ENCODE measurements at regions not wholly inside any gene's neighbourhood (a gene's known extent, or its start where the extent isn't known, plus 50 kb on each side); places are given as distances from the start of the nearest gene placed in this dataset.
"Not testable (repeated sequence)": the region's sequence is repeated elsewhere in the genome, so short reads cannot be mapped to it uniquely, and the experiment has no call there.

- TF ChIP-seq, protein P1, sequence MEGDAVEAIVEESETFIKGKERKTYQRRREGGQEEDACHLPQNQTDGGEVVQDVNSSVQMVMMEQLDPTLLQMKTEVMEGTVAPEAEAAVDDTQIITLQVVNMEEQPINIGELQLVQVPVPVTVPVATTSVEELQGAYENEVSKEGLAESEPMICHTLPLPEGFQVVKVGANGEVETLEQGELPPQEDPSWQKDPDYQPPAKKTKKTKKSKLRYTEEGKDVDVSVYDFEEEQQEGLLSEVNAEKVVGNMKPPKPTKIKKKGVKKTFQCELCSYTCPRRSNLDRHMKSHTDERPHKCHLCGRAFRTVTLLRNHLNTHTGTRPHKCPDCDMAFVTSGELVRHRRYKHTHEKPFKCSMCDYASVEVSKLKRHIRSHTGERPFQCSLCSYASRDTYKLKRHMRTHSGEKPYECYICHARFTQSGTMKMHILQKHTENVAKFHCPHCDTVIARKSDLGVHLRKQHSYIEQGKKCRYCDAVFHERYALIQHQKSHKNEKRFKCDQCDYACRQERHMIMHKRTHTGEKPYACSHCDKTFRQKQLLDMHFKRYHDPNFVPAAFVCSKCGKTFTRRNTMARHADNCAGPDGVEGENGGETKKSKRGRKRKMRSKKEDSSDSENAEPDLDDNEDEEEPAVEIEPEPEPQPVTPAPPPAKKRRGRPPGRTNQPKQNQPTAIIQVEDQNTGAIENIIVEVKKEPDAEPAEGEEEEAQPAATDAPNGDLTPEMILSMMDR (IDR thresholded peaks at IDR 0.05; ENCODE audit: borderline replicate concordance), result no peak
- intact Hi-C loops (cut with micrococcal nuclease), result no loop called here
Measured at GRCh38 chr2:116250376-116250775, 1564.1 kb upstream of the DDX18 start.

DNA sequence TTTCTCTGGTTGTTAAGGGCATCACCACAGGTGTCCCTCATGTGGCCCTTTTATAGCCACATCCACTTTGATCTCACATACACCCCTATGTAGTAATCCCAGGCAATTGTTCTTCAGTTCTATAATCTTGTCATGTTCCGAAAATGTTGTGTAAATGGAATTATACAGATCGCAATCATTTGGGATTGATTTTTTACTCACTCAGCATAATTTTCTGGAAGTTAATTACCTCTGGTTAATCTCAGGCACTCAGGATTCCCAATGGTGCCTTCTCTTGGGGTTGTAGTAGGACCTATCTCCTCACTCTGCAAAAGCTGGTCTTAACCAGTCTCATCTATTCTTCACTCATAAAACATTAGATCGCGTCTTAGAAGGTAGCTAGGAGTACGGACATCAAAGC is 1549.6 kb upstream of the DDX18 start:
- Histone ChIP-seq H3K27ac (replicated peaks) (no peak overlapping the region), H3K4me1 (no peaks in the 10 kb centered on the region), H3K4me3 (no peak overlapping the region), H3K9me3 (replicated peaks) (peaks cover 63% of the 10 kb centered on the region), H3K27me3 (ENCODE audit: low read depth) (no peaks in the 10 kb centered on the region), H3K36me3 (no peaks in the 10 kb centered on the region)
- DNase-seq, result no peak
- TF ChIP-seq, protein P1 (IDR thresholded peaks at IDR 0.05; ENCODE audit: borderline replicate concordance), result no peak
- intact Hi-C loops (cut with micrococcal nuclease), result no loop called here

More at GRCh38 chr2:116250376-116250775, 1564.1 kb upstream of the DDX18 start:
- Histone ChIP-seq H3K9me3 (replicated peaks) (peaks cover 25% of the 10 kb centered on the region), H3K27ac (replicated peaks) (no peak overlapping the region), H3K4me1 (no peaks in the 10 kb centered on the region), H3K4me3 (no peak overlapping the region), H3K27me3 (ENCODE audit: low read depth) (no peaks in the 10 kb centered on the region), H3K36me3 (no peaks in the 10 kb centered on the region)
- DNase-seq, result no peak

DNA sequence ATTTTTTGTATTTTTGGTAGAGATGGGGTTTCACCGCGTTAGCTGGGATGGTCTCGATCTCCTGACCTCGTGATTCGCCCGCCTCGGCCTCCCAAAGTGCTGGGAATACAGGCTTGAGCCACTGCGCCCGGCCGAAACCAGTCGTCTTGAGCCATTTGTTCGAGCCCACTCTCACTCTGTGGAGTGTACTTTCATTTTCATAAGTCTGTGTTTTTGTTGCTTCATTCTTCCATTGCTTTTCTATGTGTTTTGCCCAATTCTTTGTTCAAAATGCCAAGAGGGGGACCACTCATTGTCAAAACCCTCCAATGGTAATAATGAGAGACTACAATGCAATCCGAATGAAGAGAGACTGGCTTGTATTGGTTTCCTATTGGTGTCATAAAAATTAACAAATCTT is 1545.5 kb upstream of the DDX18 start:
- no peak for DNase-seq
- intact Hi-C loops (cut with micrococcal nuclease), result no loop called here
- TF ChIP-seq, protein P1 (IDR thresholded peaks at IDR 0.05; ENCODE audit: borderline replicate concordance), result no peak
- Histone ChIP-seq H3K36me3 (no peaks in the 10 kb centered on the region), H3K4me3 (no peak overlapping the region), H3K27ac (replicated peaks) (no peak overlapping the region), H3K4me1 (no peaks in the 10 kb centered on the region), H3K9me3 (replicated peaks) (peaks cover 36% of the 10 kb centered on the region), H3K27me3 (ENCODE audit: low read depth) (no peaks in the 10 kb centered on the region)

DNA sequence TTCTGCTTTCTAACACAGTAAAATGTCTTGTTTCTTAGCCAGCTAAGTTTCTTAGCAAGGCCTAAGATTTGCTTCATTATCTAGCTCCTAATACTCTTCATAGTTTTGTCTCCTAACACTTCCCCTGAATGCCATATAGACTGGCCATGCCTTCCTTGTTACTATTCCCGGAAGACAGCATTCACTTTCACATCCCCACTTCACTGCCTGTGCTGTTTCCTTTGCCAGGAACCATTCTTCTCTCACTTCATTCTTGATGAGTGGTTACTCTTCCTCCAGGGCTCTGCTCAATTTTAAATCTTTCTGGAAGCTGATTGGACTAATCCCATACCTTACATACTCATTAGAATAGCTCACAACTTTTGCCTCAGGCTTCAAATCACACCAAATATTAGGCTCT is 1510.2 kb upstream of the DDX18 start:
- no peaks in the 10 kb centered on the region for H3K27me3 ChIP-seq (ENCODE audit: low read depth)
- intact Hi-C loops (cut with micrococcal nuclease), result no loop called here
- H3K27ac ChIP-seq (replicated peaks), result no peak overlapping the region
- no peak for DNase-seq
- H3K9me3 ChIP-seq (replicated peaks), result no peaks in the 10 kb centered on the region
- TF ChIP-seq, protein P1 (IDR thresholded peaks at IDR 0.05; ENCODE audit: borderline replicate concordance), result no peak
- H3K4me3 ChIP-seq, result no peak overlapping the region
- H3K36me3 ChIP-seq, result no peaks in the 10 kb centered on the region
- no peaks in the 10 kb centered on the region for H3K4me1 ChIP-seq

- Histone ChIP-seq H3K27me3 (ENCODE audit: low read depth) (no peaks in the 10 kb centered on the region), H3K27ac (replicated peaks) (no peak overlapping the region), H3K4me1 (no peaks in the 10 kb centered on the region), H3K4me3 (no peak overlapping the region), H3K9me3 (replicated peaks) (no peaks in the 10 kb centered on the region), H3K36me3 (no peaks in the 10 kb centered on the region)
- TF ChIP-seq, protein P1 (IDR thresholded peaks at IDR 0.05; ENCODE audit: borderline replicate concordance), result no peak
- intact Hi-C loops (cut with micrococcal nuclease), result no loop called here
- DNase-seq, result no peak
Measured at GRCh38 chr2:116317111-116317510, 1497.4 kb upstream of the DDX18 start.

- H3K4me1 ChIP-seq; H3K4me3 ChIP-seq; H3K9me3 ChIP-seq (replicated peaks); intact Hi-C loops (cut with micrococcal nuclease); H3K27ac ChIP-seq (replicated peaks); DNase-seq; H3K36me3 ChIP-seq; H3K27me3 ChIP-seq (ENCODE audit: low read depth): not testable (repeated sequence)
Measured at GRCh38 chr2:116318551-116318950, 1495.9 kb upstream of the DDX18 start.

All from left ventricle myocardium inferior (tissue), 1 donor.